ENCODE measurements at regions not wholly inside any gene's neighbourhood (a gene's known extent, or its start where the extent isn't known, plus 50 kb on each side); places are given as distances from the start of the nearest gene placed in this dataset.

DNA sequence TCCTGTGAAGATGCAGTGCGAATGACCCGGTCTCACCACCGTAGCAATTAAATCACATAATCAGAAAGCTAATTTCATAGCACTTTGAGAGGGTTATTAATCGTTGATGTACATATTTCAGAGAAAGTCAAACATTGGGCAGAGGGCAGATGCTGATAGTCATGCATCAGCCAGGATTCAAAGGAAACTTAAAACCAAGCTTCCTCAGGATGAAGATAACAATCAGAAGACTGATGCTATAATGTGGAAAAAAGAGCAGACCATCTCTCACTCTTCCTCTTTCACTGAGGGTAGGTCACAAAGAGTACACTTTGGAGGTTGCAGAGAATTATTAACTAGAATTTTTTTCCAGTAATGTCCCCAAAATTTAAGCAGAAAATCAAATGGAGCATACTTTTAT lies 1027.7 kb upstream of the ZEB2 start:
- TF ChIP-seq POLR2AphosphoS5 (IDR thresholded peaks at IDR 0.05), result no peak
- TF ChIP-seq, protein P1, sequence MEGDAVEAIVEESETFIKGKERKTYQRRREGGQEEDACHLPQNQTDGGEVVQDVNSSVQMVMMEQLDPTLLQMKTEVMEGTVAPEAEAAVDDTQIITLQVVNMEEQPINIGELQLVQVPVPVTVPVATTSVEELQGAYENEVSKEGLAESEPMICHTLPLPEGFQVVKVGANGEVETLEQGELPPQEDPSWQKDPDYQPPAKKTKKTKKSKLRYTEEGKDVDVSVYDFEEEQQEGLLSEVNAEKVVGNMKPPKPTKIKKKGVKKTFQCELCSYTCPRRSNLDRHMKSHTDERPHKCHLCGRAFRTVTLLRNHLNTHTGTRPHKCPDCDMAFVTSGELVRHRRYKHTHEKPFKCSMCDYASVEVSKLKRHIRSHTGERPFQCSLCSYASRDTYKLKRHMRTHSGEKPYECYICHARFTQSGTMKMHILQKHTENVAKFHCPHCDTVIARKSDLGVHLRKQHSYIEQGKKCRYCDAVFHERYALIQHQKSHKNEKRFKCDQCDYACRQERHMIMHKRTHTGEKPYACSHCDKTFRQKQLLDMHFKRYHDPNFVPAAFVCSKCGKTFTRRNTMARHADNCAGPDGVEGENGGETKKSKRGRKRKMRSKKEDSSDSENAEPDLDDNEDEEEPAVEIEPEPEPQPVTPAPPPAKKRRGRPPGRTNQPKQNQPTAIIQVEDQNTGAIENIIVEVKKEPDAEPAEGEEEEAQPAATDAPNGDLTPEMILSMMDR (IDR thresholded peaks at IDR 0.05), result no peak
